Heart left ventricle (tissue), 13 donors: ENCODE measurements at regions not wholly inside any gene's neighbourhood (a gene's known extent, or its start where the extent isn't known, plus 50 kb on each side); places are given as distances from the start of the nearest gene placed in this dataset.

ENCODE experiments used
- POLR2A ChIP-seq, 2 donors: fragments of 450-650 bp; IDR thresholded peaks; one replicate each; pipeline ENCODE4 v1.6.1; 2017; ENCODE audit warnings: antibody characterized with exemption in 2 of 2, mild to moderate bottlenecking in 2 of 2, moderate library complexity in 2 of 2
- TF ChIP-seq, protein P1 (sequence below), 12 donors: fragments of 200-600 bp; sonication (generic) in 4 of 12; IDR thresholded peaks; one replicate each; pipeline versions ENCODE4 v1.5.0 to v1.8.0; 2018 to 2022; ENCODE audit warnings: antibody characterized with exemption in 12 of 12, mild to moderate bottlenecking in 5 of 12
- donor health status: ischemic (EF 13 %, LVEDD 7.1; RV severe dilation, severe dysfunction).
- donor health status: DM: no; HTN: yes; CAD: no.
- donor health status: DM: no; HTN: no; CAD: no.
- donor health status: ischemic (EF 25% LVEDD 6.9; RV normal size, moderate dysfunction).
- donor health status: ischemic (EF 25% LVEDD 5.7; RV mildly dilated, moderate dysfunction).
- donor health status: ischemic (EF 35%, LVEDD 5.7; RV mildly dilated, moderate dysfunction).
- donor health status: nonischemic (EF 11% LVEDD 7.7; RV severe dilation, severe dysfunction).
- donor health status: DM: yes; HTN: yes; CAD: no.
- donor health status: PGD.
- donor health status: ischemic (EF 29% LVEDD 5.4; RV normal size, mild dysfunction).
- donor health status: nonischemic (EF 23%, LVEDD 6.1; RV moderate dilation, normal function).

- no peak for TF ChIP-seq POLR2A (IDR thresholded peaks at IDR 0.05)
- TF ChIP-seq, protein P1, sequence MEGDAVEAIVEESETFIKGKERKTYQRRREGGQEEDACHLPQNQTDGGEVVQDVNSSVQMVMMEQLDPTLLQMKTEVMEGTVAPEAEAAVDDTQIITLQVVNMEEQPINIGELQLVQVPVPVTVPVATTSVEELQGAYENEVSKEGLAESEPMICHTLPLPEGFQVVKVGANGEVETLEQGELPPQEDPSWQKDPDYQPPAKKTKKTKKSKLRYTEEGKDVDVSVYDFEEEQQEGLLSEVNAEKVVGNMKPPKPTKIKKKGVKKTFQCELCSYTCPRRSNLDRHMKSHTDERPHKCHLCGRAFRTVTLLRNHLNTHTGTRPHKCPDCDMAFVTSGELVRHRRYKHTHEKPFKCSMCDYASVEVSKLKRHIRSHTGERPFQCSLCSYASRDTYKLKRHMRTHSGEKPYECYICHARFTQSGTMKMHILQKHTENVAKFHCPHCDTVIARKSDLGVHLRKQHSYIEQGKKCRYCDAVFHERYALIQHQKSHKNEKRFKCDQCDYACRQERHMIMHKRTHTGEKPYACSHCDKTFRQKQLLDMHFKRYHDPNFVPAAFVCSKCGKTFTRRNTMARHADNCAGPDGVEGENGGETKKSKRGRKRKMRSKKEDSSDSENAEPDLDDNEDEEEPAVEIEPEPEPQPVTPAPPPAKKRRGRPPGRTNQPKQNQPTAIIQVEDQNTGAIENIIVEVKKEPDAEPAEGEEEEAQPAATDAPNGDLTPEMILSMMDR (IDR thresholded peaks at IDR 0.05): no peak
Measured at GRCh38 chr2:215687149-215688031, 251.5 kb upstream of the FN1 start.
